Skeletal muscle satellite cell (primary cell): ENCODE measurements at regions not wholly inside any gene's neighbourhood (a gene's known extent, or its start where the extent isn't known, plus 50 kb on each side); places are given as distances from the start of the nearest gene placed in this dataset.
"Not testable (repeated sequence)": the region's sequence is repeated elsewhere in the genome, so short reads cannot be mapped to it uniquely, and the experiment has no call there.

Source experiments
- H3K27me3 ChIP-seq: 2 replicates; pipeline ENCODE4 v1.7.0; 2013; ENCODE audit warnings: low read length; ENCODE audit not compliant: control insufficient read depth, insufficient read depth
- H3K36me3 ChIP-seq: 2 replicates; pipeline ENCODE4 v1.7.0; 2013; ENCODE audit warnings: mild to moderate bottlenecking, control low read depth, low read length; ENCODE audit not compliant: insufficient read depth
- H3K4me1 ChIP-seq: 2 replicates; pipeline ENCODE4 v1.7.0; 2013; ENCODE audit warnings: low read length; ENCODE audit not compliant: control insufficient read depth, insufficient read depth
- H3K4me2 ChIP-seq: 2 replicates; pipeline ENCODE4 v1.7.0; 2013; ENCODE audit warnings: mild to moderate bottlenecking, low read length
- H3K4me3 ChIP-seq: 2 replicates; pipeline ENCODE4 v1.7.0; 2013; ENCODE audit warnings: low read length
- H3K9ac ChIP-seq: 2 replicates; pipeline ENCODE4 v1.7.0; 2013; ENCODE audit warnings: mild to moderate bottlenecking, low read depth, low read length, moderate library complexity
- H3K9me3 ChIP-seq: replicated peaks from 2 replicates; pipeline ENCODE4 v1.7.0; 2013; ENCODE audit warnings: mild to moderate bottlenecking, control low read depth, low read length

GRCh38 chr14:87264272-87264785 lies 728.7 kb downstream of the GALC start:
- Histone ChIP-seq H3K4me1 (no peaks in the 10 kb centered on the region), H3K4me3 (no peak overlapping the region), H3K27me3 (no peaks in the 10 kb centered on the region), H3K36me3 (no peaks in the 10 kb centered on the region), H3K9ac (no peak overlapping the region), H3K9me3 (peaks cover 4% of the 10 kb centered on the region), H3K4me2 (no peak overlapping the region)

- Histone ChIP-seq H3K4me3 (no peak overlapping the region), H3K4me2 (no peak overlapping the region), H3K9ac (no peak overlapping the region), H3K27me3 (no peaks in the 10 kb centered on the region), H3K9me3 (peaks cover 12% of the 10 kb centered on the region), H3K36me3 (no peaks in the 10 kb centered on the region), H3K4me1 (no peaks in the 10 kb centered on the region)
Observed at GRCh38 chr14:87261621-87262020, 731.4 kb downstream of the GALC start.

DNA sequence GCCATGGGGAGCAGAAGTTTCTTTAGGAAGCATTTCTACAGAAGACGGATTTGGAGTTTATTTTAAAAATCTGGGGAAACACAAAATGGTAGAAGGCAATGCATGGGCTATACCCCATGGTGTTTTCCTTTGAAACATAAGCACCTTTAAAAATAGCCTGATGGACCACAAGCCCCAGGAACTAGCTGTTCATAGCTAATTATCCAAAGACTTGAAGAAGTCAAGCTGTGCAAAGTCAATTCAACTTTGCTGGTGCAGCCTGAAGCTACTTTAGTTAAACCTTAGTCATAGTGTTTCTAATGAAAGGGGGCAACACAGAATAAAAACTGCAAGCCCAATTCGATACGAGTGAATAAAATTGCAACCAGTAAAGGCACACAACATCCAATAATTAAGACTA lies 732.5 kb downstream of the GALC start:
- H3K9me3 ChIP-seq, result peaks cover 12% of the 10 kb centered on the region
- no peaks in the 10 kb centered on the region for H3K27me3 ChIP-seq
- no peak overlapping the region for H3K9ac ChIP-seq
- H3K4me2 ChIP-seq, result no peak overlapping the region
- H3K4me3 ChIP-seq, result no peak overlapping the region
- H3K36me3 ChIP-seq, result no peaks in the 10 kb centered on the region
- no peaks in the 10 kb centered on the region for H3K4me1 ChIP-seq

DNA sequence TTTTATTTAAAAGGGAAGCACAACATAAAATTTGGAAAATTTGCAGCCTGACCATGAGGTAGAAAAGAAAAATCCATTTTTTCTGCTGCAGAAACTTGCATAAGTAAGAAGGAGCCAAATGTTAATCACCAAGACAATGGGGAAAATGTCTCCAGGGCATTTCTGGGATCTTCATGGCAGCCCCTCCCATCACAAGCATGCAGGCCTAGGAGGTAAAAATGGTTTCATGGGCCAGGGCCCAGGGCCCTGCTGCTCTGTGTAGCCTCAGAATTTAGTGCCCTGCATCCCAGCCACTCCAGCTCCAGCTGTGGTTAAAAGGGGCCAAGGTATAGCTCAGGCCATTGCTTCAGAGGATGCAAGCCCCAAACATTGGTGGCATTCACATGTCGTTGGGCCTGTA lies 735.6 kb downstream of the GALC start:
- no peaks in the 10 kb centered on the region for H3K27me3 ChIP-seq
- no peak overlapping the region for H3K4me3 ChIP-seq
- H3K36me3 ChIP-seq, result no peaks in the 10 kb centered on the region
- no peaks in the 10 kb centered on the region for H3K4me1 ChIP-seq
- peaks cover 12% of the 10 kb centered on the region for H3K9me3 ChIP-seq
- H3K9ac ChIP-seq, result no peak overlapping the region
- no peak overlapping the region for H3K4me2 ChIP-seq

DNA sequence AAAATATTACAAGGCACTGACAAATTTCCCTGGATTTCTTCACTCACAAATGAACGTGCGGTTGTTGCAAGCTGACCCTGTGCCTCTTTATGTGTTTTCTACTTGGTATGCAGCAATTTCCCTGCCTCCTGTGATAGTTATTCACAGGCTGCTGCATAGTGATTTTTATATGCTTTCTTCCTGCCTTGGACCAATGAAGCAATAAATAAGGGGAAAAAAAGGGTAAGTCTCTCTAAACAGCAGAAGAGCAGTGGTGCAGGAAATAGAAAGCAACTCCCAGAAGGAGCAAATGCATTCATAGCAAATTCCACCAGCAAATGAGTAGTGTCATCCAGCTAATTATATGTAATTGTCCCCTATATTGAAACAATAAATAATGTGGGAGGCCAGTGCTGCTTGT lies 737.9 kb downstream of the GALC start:
- H3K27me3 ChIP-seq, result no peaks in the 10 kb centered on the region
- H3K9me3 ChIP-seq, result peaks cover 8% of the 10 kb centered on the region
- no peaks in the 10 kb centered on the region for H3K4me1 ChIP-seq
- no peak overlapping the region for H3K9ac ChIP-seq
- H3K36me3 ChIP-seq, result no peaks in the 10 kb centered on the region
- no peak overlapping the region for H3K4me2 ChIP-seq
- H3K4me3 ChIP-seq, result no peak overlapping the region

GRCh38 chr14:87254331-87254874 lies 738.6 kb downstream of the GALC start:
- H3K36me3 ChIP-seq, result no peaks in the 10 kb centered on the region
- H3K4me3 ChIP-seq, result no peak overlapping the region
- H3K9me3 ChIP-seq, result peaks cover 8% of the 10 kb centered on the region
- H3K4me2 ChIP-seq, result no peak overlapping the region
- H3K4me1 ChIP-seq, result no peaks in the 10 kb centered on the region
- no peak overlapping the region for H3K9ac ChIP-seq
- no peaks in the 10 kb centered on the region for H3K27me3 ChIP-seq

- H3K4me1 ChIP-seq, H3K9ac ChIP-seq, H3K4me3 ChIP-seq, H3K4me2 ChIP-seq, H3K9me3 ChIP-seq, H3K36me3 ChIP-seq, H3K27me3 ChIP-seq: not testable (repeated sequence)
Observed at GRCh38 chr14:87253791-87254190, 739.2 kb downstream of the GALC start.

DNA sequence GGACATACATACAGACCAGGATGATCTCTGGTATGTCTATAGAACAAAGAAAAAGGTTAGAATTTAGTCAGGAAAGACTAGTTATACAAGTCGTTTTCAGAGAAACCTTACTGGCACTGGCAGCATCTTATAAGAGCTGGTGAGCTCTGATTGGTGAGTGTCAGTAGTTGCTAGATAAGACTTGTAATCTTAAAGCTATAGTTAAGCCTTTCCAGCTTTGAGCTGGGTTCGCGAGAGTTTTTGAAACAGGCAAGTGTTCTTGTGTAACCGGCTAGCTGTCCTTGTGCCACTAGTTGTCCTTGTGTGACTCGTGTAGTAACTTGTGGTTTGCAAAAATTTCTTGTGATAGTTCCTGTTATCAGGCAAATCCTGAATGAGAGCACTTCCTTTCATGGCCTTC lies 740.9 kb downstream of the GALC start:
- Histone ChIP-seq H3K9ac (no peak overlapping the region), H3K4me3 (no peak overlapping the region), H3K4me1 (no peaks in the 10 kb centered on the region), H3K36me3 (no peaks in the 10 kb centered on the region), H3K27me3 (no peaks in the 10 kb centered on the region), H3K9me3 (no peaks in the 10 kb centered on the region), H3K4me2 (no peak overlapping the region)

- Histone ChIP-seq H3K9ac (no peak overlapping the region), H3K9me3 (no peaks in the 10 kb centered on the region), H3K4me3 (no peak overlapping the region)
Observed at GRCh38 chr14:87251011-87251410, 742.0 kb downstream of the GALC start.

DNA sequence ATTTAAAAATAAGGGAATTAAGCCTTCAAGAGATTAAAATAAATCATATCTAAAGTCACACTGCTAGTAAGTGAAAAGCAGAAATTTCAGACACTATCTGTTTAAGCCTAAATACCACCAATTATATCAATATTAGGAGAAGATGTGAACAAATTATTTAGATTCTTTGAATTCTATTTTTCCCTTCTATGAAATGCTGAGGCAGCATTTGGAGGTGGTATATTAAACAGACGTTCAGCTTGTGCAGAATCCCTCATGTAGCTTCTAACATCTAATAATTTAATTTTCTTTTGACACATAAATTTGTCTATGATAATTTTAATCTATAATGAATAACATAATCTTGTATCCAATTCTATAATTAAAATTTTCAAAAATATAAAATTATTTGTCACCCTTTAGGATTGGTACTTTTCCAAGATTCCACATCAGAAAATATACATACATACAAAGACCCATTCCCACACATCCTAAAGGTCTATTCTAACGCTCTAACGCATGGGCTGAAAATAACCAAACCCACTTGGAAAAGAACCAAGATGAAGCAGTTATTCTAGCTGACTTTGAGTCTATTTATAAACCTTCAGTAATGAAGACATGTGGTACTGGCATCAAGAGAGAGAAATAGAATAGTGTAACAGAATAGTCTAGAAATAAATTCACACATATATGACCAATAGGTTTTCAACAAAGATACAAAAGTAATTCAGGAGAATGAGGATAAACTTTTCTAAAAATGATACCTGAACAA lies 751.8 kb downstream of the GALC start:
- H3K36me3 ChIP-seq, result no peaks in the 10 kb centered on the region
- H3K9me3 ChIP-seq, result no peaks in the 10 kb centered on the region
- H3K4me2 ChIP-seq, result no peak overlapping the region
- H3K27me3 ChIP-seq, result no peaks in the 10 kb centered on the region
- no peaks in the 10 kb centered on the region for H3K4me1 ChIP-seq
- H3K9ac ChIP-seq, result no peak overlapping the region
- H3K4me3 ChIP-seq, result no peak overlapping the region

More at GRCh38 chr14:87251011-87251410, 742.0 kb downstream of the GALC start:
- Histone ChIP-seq H3K27me3 (no peaks in the 10 kb centered on the region), H3K4me2 (no peak overlapping the region), H3K4me1 (no peaks in the 10 kb centered on the region), H3K36me3 (no peaks in the 10 kb centered on the region)

DNA sequence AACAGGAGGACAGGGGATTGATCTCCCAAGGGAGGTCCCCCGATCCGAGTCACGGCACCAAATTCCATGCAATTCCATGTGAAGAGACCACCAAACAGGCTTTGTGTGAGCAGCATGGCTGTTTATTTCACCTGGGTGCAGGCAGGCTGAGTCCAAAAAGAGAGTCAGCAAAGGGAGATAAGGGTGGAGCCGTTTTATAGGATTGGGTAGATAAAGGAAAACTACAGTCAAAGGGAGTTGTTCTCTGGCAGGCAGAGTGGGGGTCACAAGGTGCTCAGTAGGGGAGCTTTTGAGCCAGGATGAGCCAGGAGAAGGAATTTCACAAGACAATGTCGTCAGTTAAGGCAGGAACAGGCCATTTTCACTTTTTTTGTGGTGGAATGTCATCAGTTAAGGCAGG lies 752.7 kb downstream of the GALC start:
- H3K36me3 ChIP-seq, H3K4me1 ChIP-seq, H3K9ac ChIP-seq, H3K9me3 ChIP-seq, H3K4me2 ChIP-seq, H3K4me3 ChIP-seq, H3K27me3 ChIP-seq: not testable (repeated sequence)

DNA sequence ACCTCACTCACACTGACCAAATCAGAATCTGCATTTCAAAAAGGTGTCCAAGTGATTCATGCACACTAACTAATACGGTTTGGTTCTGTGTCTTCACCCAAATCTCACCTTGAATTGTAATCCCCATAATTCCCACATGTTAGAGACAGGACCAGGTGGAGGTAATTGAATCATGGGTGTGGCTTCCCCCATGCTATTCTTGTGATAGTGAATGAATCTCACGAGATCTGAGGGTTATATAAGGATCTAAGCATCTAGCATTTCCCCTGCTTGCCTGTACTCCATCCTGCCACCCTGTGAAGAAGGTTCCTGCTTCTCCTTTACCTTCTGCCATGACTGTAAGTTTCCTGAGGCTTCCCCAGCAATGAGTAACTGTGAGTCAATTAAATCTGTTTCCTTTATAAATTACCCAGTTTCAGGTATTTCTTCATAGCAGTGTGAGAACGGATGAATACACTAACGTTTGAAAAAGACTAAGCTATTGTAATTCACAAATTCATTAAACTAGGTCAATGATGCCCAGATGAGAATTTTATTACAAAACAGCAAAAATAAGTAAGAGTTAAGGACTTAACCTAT lies 759.1 kb downstream of the GALC start:
- no peak overlapping the region for H3K9ac ChIP-seq
- no peaks in the 10 kb centered on the region for H3K4me1 ChIP-seq
- H3K9me3 ChIP-seq, result no peaks in the 10 kb centered on the region
- H3K27me3 ChIP-seq, result no peaks in the 10 kb centered on the region
- H3K4me3 ChIP-seq, result no peak overlapping the region
- no peak overlapping the region for H3K4me2 ChIP-seq
- H3K36me3 ChIP-seq, result no peaks in the 10 kb centered on the region
